ENCODE measurements at regions not wholly inside any gene's neighbourhood (a gene's known extent, or its start where the extent isn't known, plus 50 kb on each side); places are given as distances from the start of the nearest gene placed in this dataset.

- H3K36me3 ChIP-seq (ENCODE audit: insufficient read depth, low read length): no peaks in the 10 kb centered on the region
- no peaks in the 10 kb centered on the region for H3K79me2 ChIP-seq (ENCODE audit: insufficient read depth, low read length)
- no peak overlapping the region for H2AFZ ChIP-seq (ENCODE audit: low read length)
- H3K9me3 ChIP-seq (ENCODE audit: insufficient read depth, low read depth, low read length): no peaks in the 10 kb centered on the region
- H3K4me3 ChIP-seq (ENCODE audit: low read length, poor library complexity, severe bottlenecking): no peak overlapping the region
- no peak overlapping the region for H3K4me2 ChIP-seq (ENCODE audit: low read depth, low read length, poor library complexity, severe bottlenecking)
- no peaks in the 10 kb centered on the region for H3K27me3 ChIP-seq (ENCODE audit: insufficient read depth, low read length, poor library complexity, severe bottlenecking)
- H3K4me1 ChIP-seq (ENCODE audit: insufficient read depth, low read length, poor library complexity, severe bottlenecking): no peaks in the 10 kb centered on the region
- no peaks in the 10 kb centered on the region for H3K9me2 ChIP-seq (replicated peaks; ENCODE audit: low read depth, low read length)
- no peak overlapping the region for H3K9ac ChIP-seq (ENCODE audit: low read depth, low read length, poor library complexity, severe bottlenecking)
- TF ChIP-seq EZH2phosphoT487 (IDR thresholded peaks at IDR 0.05; ENCODE audit: borderline replicate concordance) (no peak), CTCF (conservative IDR thresholded peaks at IDR 0.05; ENCODE audit: low read length) (no peak)
- H3F3A ChIP-seq (ENCODE audit: low read depth): no peaks in the 10 kb centered on the region
- H4K20me1 ChIP-seq (ENCODE audit: insufficient read depth, low read length, poor library complexity, severe bottlenecking): no peaks in the 10 kb centered on the region
Observed at GRCh38 chr20:40571639-40572038, 117.4 kb downstream of the MAFB start.

GRCh38 chr20:40568200-40568599 lies 120.8 kb downstream of the MAFB start:
- H3K4me1 ChIP-seq (ENCODE audit: insufficient read depth, low read length, poor library complexity, severe bottlenecking): no peaks in the 10 kb centered on the region
- H3K79me2 ChIP-seq (ENCODE audit: insufficient read depth, low read length): no peaks in the 10 kb centered on the region
- no peaks in the 10 kb centered on the region for H3K9me2 ChIP-seq (replicated peaks; ENCODE audit: low read depth, low read length)
- no peak overlapping the region for H3K9ac ChIP-seq (ENCODE audit: low read depth, low read length, poor library complexity, severe bottlenecking)
- no peaks in the 10 kb centered on the region for H3F3A ChIP-seq (ENCODE audit: low read depth)
- no peak for TF ChIP-seq EZH2phosphoT487 (IDR thresholded peaks at IDR 0.05; ENCODE audit: borderline replicate concordance)
- TF ChIP-seq CTCF (conservative IDR thresholded peaks at IDR 0.05; ENCODE audit: low read length): no peak
- H3K27me3 ChIP-seq (ENCODE audit: insufficient read depth, low read length, poor library complexity, severe bottlenecking): no peaks in the 10 kb centered on the region
- no peak overlapping the region for H3K4me2 ChIP-seq (ENCODE audit: low read depth, low read length, poor library complexity, severe bottlenecking)
- H3K36me3 ChIP-seq (ENCODE audit: insufficient read depth, low read length): no peaks in the 10 kb centered on the region
- no peak overlapping the region for H2AFZ ChIP-seq (ENCODE audit: low read length)
- H4K20me1 ChIP-seq (ENCODE audit: insufficient read depth, low read length, poor library complexity, severe bottlenecking): no peaks in the 10 kb centered on the region
- H3K9me3 ChIP-seq (ENCODE audit: insufficient read depth, low read depth, low read length): no peaks in the 10 kb centered on the region
- H3K4me3 ChIP-seq (ENCODE audit: low read length, poor library complexity, severe bottlenecking): no peak overlapping the region

DNA sequence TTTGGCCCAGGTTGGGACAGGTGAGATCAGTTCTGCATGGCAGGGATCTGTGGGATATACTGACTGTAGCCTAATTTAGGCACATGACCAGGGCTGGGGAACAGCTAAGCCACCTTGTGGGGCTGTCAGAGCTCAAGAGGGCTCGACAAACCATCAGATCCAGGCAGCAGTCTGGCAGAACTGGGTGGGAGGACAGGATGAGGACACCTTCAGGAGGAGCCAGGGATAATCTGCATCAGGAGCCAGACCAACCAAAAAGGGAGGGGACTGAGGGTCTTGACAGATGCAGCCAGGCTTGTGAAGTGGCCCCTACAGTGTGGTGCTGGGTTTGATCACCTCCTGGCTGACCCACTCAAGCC lies 123.4 kb downstream of the MAFB start:
- no peaks in the 10 kb centered on the region for H3K4me1 ChIP-seq (ENCODE audit: insufficient read depth, low read length, poor library complexity, severe bottlenecking)
- no peak overlapping the region for H3K4me3 ChIP-seq (ENCODE audit: low read length, poor library complexity, severe bottlenecking)
- H3F3A ChIP-seq (ENCODE audit: low read depth): no peaks in the 10 kb centered on the region
- no peaks in the 10 kb centered on the region for H3K79me2 ChIP-seq (ENCODE audit: insufficient read depth, low read length)
- H3K36me3 ChIP-seq (ENCODE audit: insufficient read depth, low read length): no peaks in the 10 kb centered on the region
- no peaks in the 10 kb centered on the region for H4K20me1 ChIP-seq (ENCODE audit: insufficient read depth, low read length, poor library complexity, severe bottlenecking)
- no peak overlapping the region for H3K4me2 ChIP-seq (ENCODE audit: low read depth, low read length, poor library complexity, severe bottlenecking)
- no peaks in the 10 kb centered on the region for H3K27me3 ChIP-seq (ENCODE audit: insufficient read depth, low read length, poor library complexity, severe bottlenecking)
- no peaks in the 10 kb centered on the region for H3K9me3 ChIP-seq (ENCODE audit: insufficient read depth, low read depth, low read length)
- no peak for TF ChIP-seq CTCF (conservative IDR thresholded peaks at IDR 0.05; ENCODE audit: low read length)
- TF ChIP-seq EZH2phosphoT487 (IDR thresholded peaks at IDR 0.05; ENCODE audit: borderline replicate concordance): no peak
- H3K9me2 ChIP-seq (replicated peaks; ENCODE audit: low read depth, low read length): no peaks in the 10 kb centered on the region
- no peak overlapping the region for H3K9ac ChIP-seq (ENCODE audit: low read depth, low read length, poor library complexity, severe bottlenecking)
- H2AFZ ChIP-seq (ENCODE audit: low read length): no peak overlapping the region
